ENCODE measurements at regions not wholly inside any gene's neighbourhood (a gene's known extent, or its start where the extent isn't known, plus 50 kb on each side); places are given as distances from the start of the nearest gene placed in this dataset.

- DNase-seq (ENCODE audit: low read depth in 1 of 2, low spot score in 1 of 2) (no peak), FAIRE-seq (no peak), ATAC-seq (no peak)
- peaks cover 14% of the 10 kb centered on the region; the same call in 1 of the 3 replicates for H3K4me1 ChIP-seq
- ChIA-PET CTCF (no interaction called here), POLR2A (no interaction called here)
- H3K4me3 ChIP-seq = no peak overlapping the region
- no peak overlapping the region for H3K4me2 ChIP-seq
- H3K9me3 ChIP-seq = no peaks in the 10 kb centered on the region
- WGBS (ENCODE audit: missing lambda C conversion rate) = 91% methylated on average over 1 of the region's 1 CpG
- TF ChIP-seq NR3C1 (IDR thresholded peaks at IDR 0.05) (no peak), HOXB5 (CRISPR knock-in tag; IDR thresholded peaks at IDR 0.05) (no peak), EHMT2 (IDR thresholded peaks at IDR 0.05; ENCODE audit: low read depth) (no peak), PHF8 (IDR thresholded peaks at IDR 0.05; ENCODE audit: borderline replicate concordance, low read depth) (no peak), CHD2 (IDR thresholded peaks at IDR 0.05; ENCODE audit: low read length, partially characterized antibody) (no peak), KDM5A (IDR thresholded peaks at IDR 0.05) (no peak), SREBF2 (IDR thresholded peaks at IDR 0.05) (no peak), CEBPB (IDR thresholded peaks at IDR 0.05) (no peak)
- TF ChIP-seq, protein P1, sequence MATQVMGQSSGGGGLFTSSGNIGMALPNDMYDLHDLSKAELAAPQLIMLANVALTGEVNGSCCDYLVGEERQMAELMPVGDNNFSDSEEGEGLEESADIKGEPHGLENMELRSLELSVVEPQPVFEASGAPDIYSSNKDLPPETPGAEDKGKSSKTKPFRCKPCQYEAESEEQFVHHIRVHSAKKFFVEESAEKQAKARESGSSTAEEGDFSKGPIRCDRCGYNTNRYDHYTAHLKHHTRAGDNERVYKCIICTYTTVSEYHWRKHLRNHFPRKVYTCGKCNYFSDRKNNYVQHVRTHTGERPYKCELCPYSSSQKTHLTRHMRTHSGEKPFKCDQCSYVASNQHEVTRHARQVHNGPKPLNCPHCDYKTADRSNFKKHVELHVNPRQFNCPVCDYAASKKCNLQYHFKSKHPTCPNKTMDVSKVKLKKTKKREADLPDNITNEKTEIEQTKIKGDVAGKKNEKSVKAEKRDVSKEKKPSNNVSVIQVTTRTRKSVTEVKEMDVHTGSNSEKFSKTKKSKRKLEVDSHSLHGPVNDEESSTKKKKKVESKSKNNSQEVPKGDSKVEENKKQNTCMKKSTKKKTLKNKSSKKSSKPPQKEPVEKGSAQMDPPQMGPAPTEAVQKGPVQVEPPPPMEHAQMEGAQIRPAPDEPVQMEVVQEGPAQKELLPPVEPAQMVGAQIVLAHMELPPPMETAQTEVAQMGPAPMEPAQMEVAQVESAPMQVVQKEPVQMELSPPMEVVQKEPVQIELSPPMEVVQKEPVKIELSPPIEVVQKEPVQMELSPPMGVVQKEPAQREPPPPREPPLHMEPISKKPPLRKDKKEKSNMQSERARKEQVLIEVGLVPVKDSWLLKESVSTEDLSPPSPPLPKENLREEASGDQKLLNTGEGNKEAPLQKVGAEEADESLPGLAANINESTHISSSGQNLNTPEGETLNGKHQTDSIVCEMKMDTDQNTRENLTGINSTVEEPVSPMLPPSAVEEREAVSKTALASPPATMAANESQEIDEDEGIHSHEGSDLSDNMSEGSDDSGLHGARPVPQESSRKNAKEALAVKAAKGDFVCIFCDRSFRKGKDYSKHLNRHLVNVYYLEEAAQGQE (IDR thresholded peaks at IDR 0.05) = no peak
- H3K27ac ChIP-seq = no peak overlapping the region
Measured at GRCh38 chr6:105507811-105508210, 104.9 kb upstream of the PREP start.

- Histone ChIP-seq H3K4me1 (peaks cover 2% of the 10 kb centered on the region; the same call in 1 of the 3 replicates), H3K4me3 (no peak overlapping the region), H3K4me2 (no peak overlapping the region), H3K9me3 (no peaks in the 10 kb centered on the region), H3K27ac (no peak overlapping the region)
- ATAC-seq (no peak), DNase-seq (ENCODE audit: low read depth in 1 of 2, low spot score in 1 of 2) (no peak), FAIRE-seq (no peak)
- WGBS (ENCODE audit: missing lambda C conversion rate) = 100% methylated on average over 1 of the region's 1 CpG
- POLR2A ChIA-PET = no interaction called here
- CTCF ChIA-PET = no interaction called here
- TF ChIP-seq GATA3 (IDR thresholded peaks at IDR 0.05; ENCODE audit: borderline replicate concordance) (no peak), HOXB5 (CRISPR knock-in tag; IDR thresholded peaks at IDR 0.05) (no peak), RCOR1 (IDR thresholded peaks at IDR 0.05; ENCODE audit: low read depth, low read length) (no peak)
Measured at GRCh38 chr6:105504706-105505105, 101.8 kb upstream of the PREP start.

DNA sequence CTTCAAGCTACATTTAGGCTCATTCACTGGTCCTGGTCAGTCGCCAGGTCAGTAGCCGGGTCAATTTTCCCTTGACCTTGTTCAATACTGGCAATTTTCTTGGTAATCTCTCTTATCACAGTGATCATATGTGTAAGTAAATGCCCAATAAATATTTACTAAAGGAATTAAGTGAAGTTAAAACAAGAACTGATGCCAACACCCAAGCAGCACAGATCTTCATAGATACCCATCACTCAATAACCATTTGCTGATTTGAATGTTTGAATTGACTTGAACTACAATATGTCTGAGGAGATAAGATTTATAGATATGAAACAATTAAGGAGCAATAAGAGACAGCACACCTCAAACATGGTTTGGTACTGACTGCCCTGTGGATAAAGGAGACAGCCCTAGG is 100.8 kb upstream of the PREP start:
- H3K9me3 ChIP-seq = no peaks in the 10 kb centered on the region
- ChIA-PET CTCF (interaction anchor here (1.3 kb wide), 1 partner anchor 7 kb away, joined by 3 read pairs; no protein-coding TSS in a partner anchor), POLR2A (no interaction called here)
- no peak for TF ChIP-seq BCL3 (IDR thresholded peaks at IDR 0.05)
- TF ChIP-seq JUN (IDR thresholded peaks at IDR 0.05) = no peak
- no peak for FAIRE-seq
- no peak for ATAC-seq
- H3K4me3 ChIP-seq = no peak overlapping the region
- no peak overlapping the region for H3K27ac ChIP-seq
- 95% methylated on average over 2 of the region's 2 CpGs for WGBS (ENCODE audit: missing lambda C conversion rate)
- H3K4me2 ChIP-seq = no peak overlapping the region
- no peaks in the 10 kb centered on the region for H3K4me1 ChIP-seq
- no peak for DNase-seq (ENCODE audit: low read depth in 1 of 2, low spot score in 1 of 2)

DNA sequence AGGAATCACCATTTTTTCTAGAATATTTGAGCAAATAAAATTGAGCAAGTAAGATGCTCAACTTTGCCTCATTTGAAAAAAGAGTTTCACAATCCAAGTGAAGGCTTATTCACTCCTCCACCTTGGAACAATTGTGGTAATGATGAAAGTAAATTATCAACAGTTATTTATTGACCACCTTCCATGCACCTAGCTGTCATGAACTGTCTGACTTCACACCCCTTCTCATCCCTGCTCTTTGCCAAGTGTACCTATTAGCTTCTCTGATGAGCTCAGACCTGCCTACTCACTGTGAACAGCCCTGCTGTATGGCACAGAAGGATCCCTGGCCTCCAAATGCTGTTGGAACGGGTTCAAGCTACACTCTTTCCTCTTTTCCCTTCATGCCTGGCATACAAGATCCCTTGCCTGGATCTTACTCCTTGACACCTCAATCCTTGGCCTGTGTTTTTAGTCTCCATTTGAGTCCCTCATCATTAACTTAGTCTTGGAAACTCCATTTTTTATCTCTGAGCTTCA is 99.0 kb upstream of the PREP start:
- CTCF ChIA-PET = interaction anchor here (0.7 to 1.6 kb wide), 2 partner anchors 26 to 585 kb away, joined by 4 to 6 read pairs; partner anchors contain the start of gene PRDM1
- Histone ChIP-seq H3K27ac (no peak overlapping the region), H3K9me3 (no peaks in the 10 kb centered on the region), H3K4me1 (no peaks in the 10 kb centered on the region), H3K4me2 (no peak overlapping the region), H3K4me3 (no peak overlapping the region)
- POLR2A ChIA-PET = no interaction called here
- WGBS (ENCODE audit: missing lambda C conversion rate) = 38% methylated on average over 1 of the region's 1 CpG
- no peak for DNase-seq (ENCODE audit: low read depth in 1 of 2, low spot score in 1 of 2)
- FAIRE-seq = no peak
- ATAC-seq = no peak
- no peak for TF ChIP-seq CHD2 (IDR thresholded peaks at IDR 0.05; ENCODE audit: low read length, partially characterized antibody)
- TF ChIP-seq TFCP2L1 (CRISPR knock-in tag; IDR thresholded peaks at IDR 0.05) = no peak
- TF ChIP-seq MYC (IDR thresholded peaks at IDR 0.05; ENCODE audit: borderline replicate concordance, low read length) = no peak
- no peak for TF ChIP-seq E2F6 (IDR thresholded peaks at IDR 0.05; ENCODE audit: borderline replicate concordance, low read depth)
- no peak for TF ChIP-seq ZNF302 (CRISPR knock-in tag; IDR thresholded peaks at IDR 0.05)
- no peak for TF ChIP-seq FOXS1 (CRISPR knock-in tag; IDR thresholded peaks at IDR 0.05)
- TF ChIP-seq, protein P1 (IDR thresholded peaks at IDR 0.05) = no peak
- no peak for TF ChIP-seq BCL3 (IDR thresholded peaks at IDR 0.05)
- TF ChIP-seq JUN (IDR thresholded peaks at IDR 0.05) = no peak
- no peak for TF ChIP-seq POLR2A (IDR thresholded peaks at IDR 0.05; ENCODE audit: low read length)
- TF ChIP-seq HDAC2 (IDR thresholded peaks at IDR 0.05) = no peak
